HFF-Myc (cell line): ENCODE measurements at regions not wholly inside any gene's neighbourhood (a gene's known extent, or its start where the extent isn't known, plus 50 kb on each side); places are given as distances from the start of the nearest gene placed in this dataset.
"Not testable (repeated sequence)": the region's sequence is repeated elsewhere in the genome, so short reads cannot be mapped to it uniquely, and the experiment has no call there.

Experiments
- DNase-seq: peaks from one replicate; pipeline ENCODE4 v3.0.0-alpha.2; 2011; ENCODE audit warnings: low read depth; ENCODE audit errors: extremely low read depth
- H3K4me3 ChIP-seq: replicated peaks from 2 replicates; pipeline ENCODE4 v1.5.1; 2011; ENCODE audit warnings: low read depth, mild to moderate bottlenecking, control low read depth, low read length
- TF ChIP-seq, protein P1 (sequence below): IDR thresholded peaks from 2 replicates; pipeline ENCODE4 v1.5.1; 2012; ENCODE audit warnings: mild to moderate bottlenecking, low read depth, low read length, control low read depth; ENCODE audit errors: missing control alignments

DNA sequence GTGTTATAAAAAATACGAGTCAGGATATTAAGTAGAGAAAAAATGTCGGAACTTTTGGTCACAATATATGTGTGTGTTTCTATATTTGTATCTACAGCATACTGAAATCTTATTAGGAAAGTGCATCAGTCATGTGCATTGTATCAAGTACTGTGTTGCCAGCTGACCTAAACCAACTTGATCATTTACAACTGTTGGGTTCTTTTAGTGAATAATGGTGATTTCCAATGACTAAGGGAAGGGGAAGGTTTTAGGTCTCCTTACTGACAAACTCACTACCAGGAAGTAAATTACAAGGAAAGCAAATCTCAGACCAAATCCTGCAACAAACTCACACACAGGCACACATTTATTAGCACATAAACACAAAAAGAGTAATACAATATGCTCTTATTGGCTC is 142.7 kb downstream of the TSEN15 start:
- no peak for DNase-seq
- TF ChIP-seq, protein P1, sequence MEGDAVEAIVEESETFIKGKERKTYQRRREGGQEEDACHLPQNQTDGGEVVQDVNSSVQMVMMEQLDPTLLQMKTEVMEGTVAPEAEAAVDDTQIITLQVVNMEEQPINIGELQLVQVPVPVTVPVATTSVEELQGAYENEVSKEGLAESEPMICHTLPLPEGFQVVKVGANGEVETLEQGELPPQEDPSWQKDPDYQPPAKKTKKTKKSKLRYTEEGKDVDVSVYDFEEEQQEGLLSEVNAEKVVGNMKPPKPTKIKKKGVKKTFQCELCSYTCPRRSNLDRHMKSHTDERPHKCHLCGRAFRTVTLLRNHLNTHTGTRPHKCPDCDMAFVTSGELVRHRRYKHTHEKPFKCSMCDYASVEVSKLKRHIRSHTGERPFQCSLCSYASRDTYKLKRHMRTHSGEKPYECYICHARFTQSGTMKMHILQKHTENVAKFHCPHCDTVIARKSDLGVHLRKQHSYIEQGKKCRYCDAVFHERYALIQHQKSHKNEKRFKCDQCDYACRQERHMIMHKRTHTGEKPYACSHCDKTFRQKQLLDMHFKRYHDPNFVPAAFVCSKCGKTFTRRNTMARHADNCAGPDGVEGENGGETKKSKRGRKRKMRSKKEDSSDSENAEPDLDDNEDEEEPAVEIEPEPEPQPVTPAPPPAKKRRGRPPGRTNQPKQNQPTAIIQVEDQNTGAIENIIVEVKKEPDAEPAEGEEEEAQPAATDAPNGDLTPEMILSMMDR = no peak
- H3K4me3 ChIP-seq = no peak overlapping the region

DNA sequence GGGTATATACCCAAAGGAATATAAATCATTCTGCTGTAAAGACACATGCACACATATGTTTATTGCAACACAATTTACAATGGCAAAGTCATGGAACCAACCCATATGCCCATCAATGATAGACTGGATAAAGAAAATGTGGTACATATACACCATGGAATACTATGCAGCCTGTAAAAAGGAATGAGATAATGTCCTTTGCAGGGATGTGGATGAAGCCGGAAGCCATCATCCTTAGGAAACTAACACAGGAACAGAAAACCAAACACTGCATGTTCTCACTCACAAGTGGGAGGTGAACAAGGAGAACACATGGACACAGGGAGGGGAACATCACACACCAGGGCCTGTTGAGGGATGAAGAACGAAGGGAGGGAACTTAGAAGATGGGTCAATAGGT is 144.2 kb downstream of the TSEN15 start:
- not testable (repeated sequence) for DNase-seq, H3K4me3 ChIP-seq

DNA sequence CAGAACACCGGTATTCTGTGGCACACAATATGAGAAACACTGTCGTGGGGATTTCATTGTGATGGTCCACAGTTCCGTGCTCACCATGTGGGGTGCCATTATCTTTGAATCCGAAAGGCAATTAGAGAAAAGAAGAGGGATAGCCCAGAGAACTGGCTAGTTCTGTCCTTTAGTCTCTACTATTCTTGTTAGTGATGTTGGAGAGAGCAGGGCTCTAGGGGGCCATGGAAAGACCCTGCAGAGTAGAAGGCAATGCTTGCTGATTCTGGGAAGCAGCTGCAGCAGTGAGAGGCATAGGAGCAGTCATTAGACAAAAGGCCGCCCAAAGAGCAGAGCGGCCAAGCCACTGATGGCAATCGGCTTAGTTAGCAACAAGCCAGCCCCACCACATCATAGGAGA is 146.3 kb downstream of the TSEN15 start:
- H3K4me3 ChIP-seq = no peak overlapping the region
- TF ChIP-seq, protein P1 = no peak
- DNase-seq = no peak

DNA sequence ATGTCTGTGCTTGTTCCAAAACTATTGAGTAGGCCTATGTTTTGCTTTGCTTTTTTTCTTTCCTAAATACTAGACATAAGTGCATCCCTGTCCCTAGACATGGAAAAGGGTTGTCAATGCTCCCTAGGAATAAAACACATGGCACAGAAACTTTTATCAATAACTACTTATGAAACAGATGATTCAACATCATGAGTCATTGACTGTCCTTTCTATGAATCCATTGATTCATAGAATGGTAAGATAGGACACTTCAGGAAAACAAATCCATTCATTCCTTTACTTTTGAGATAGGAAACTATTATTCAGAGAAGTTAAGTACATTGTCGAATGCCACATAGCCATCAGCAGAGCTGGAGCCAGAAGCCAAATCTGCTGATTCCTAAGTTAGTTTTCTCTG is 147.5 kb downstream of the TSEN15 start:
- TF ChIP-seq, protein P1 = no peak
- no peak for DNase-seq
- H3K4me3 ChIP-seq = no peak overlapping the region

DNA sequence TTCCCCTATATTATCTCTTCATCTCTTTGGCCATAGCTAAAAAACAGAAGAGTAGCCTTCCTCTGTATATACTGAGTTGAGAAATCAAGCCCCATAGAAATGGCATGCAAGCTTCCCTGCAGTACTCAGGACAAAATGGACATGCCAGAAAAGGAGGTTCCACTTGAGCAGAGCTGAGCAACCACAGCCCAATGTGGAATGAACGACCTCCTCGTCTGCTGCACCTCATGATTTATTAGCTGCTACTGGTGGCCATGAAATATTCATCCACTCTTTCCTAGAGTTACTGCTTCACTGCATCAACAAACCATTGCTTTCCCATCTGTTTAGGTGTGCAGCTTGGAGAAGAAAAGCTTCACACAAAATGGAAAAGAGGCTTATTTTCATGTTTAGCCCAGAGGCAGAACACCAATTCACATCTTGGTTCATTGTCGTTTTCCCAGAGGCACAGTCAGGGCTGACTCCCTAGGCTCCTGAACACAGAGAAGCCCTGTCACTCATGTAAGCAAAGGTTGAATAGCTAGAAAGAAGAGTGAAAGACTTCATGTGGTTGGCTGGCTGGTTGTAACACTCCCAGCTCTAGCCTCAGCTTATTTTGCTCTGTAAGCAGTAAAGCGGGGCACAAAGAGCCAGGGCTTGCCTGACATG is 148.0 kb downstream of the TSEN15 start:
- DNase-seq = no peak
- TF ChIP-seq, protein P1 = no peak
- H3K4me3 ChIP-seq = no peak overlapping the region

DNA sequence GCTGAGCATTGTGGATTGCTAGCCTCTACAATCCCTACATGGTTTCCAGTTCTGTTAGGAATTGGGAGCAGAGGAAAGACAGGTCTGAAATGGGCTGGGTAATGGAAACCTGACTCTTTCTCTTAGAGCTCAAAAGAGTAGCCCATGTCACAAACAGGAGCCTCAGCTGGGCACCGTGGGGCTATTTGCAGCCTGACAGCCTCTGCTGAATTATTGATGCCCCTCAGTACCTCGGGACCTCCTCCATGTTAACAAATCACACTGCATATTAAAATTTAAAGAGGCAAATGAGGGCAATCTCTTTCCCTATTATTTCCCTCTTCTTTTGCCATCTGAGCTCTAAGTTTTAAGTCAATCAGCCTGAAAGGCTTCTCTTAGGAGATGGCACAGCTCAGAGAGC is 157.1 kb downstream of the TSEN15 start:
- no peak overlapping the region for H3K4me3 ChIP-seq
- DNase-seq = no peak
- TF ChIP-seq, protein P1 = no peak

DNA sequence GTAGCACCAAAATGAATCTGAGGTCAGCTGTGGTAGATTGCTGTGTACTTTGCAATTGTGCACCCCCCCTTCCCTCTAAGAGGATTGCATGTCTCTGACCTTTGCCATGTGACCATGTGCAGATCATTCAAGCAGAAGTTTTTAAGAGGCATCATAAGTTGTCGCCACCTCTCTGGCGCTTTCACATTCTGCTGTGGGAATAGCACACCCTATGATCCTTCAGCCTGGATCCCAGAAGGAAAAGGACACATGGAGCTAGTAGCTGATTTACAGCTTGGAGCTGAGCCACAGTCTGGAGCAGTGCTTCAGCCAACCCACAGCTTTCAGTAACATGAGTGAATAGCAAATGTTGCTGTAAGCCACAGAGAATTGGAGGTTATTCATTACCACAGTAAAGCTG is 158.5 kb downstream of the TSEN15 start:
- TF ChIP-seq, protein P1 = no peak
- H3K4me3 ChIP-seq = no peak overlapping the region
- peak; percentile 27 for DNase-seq
